ENCODE measurements at regions not wholly inside any gene's neighbourhood (a gene's known extent, or its start where the extent isn't known, plus 50 kb on each side); places are given as distances from the start of the nearest gene placed in this dataset.

DNA sequence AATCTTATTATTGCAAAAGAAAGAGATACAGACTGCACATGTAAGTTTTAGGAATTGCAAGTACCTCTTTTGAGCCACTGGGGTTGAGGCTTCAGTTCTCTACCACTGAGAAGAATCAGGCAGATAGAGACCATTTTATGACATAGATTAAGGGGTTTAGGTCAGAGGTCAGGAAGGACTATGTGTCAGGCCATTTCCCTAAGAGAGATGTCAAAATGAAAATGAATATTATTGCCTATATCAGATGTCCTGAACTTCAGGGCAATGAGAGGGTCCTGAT, 113.7 kb downstream of the GATA6 start:
- TF ChIP-seq, protein P1, sequence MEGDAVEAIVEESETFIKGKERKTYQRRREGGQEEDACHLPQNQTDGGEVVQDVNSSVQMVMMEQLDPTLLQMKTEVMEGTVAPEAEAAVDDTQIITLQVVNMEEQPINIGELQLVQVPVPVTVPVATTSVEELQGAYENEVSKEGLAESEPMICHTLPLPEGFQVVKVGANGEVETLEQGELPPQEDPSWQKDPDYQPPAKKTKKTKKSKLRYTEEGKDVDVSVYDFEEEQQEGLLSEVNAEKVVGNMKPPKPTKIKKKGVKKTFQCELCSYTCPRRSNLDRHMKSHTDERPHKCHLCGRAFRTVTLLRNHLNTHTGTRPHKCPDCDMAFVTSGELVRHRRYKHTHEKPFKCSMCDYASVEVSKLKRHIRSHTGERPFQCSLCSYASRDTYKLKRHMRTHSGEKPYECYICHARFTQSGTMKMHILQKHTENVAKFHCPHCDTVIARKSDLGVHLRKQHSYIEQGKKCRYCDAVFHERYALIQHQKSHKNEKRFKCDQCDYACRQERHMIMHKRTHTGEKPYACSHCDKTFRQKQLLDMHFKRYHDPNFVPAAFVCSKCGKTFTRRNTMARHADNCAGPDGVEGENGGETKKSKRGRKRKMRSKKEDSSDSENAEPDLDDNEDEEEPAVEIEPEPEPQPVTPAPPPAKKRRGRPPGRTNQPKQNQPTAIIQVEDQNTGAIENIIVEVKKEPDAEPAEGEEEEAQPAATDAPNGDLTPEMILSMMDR (IDR thresholded peaks at IDR 0.05) = no peak
- TF ChIP-seq POLR2A (IDR thresholded peaks at IDR 0.05) = no peak

All from uterus (tissue), 2 donors.